GM12878 (cell line): ENCODE measurements at regions not wholly inside any gene's neighbourhood (a gene's known extent, or its start where the extent isn't known, plus 50 kb on each side); places are given as distances from the start of the nearest gene placed in this dataset.

ENCODE experiments used
- BCL11A ChIP-seq: IDR thresholded peaks from 2 replicates; pipeline ENCODE4 v1.6.1; 2011; ENCODE audit warnings: low read depth, low read length
- CHD1 ChIP-seq: IDR thresholded peaks from 2 replicates; pipeline ENCODE4 v1.6.1; 2012; ENCODE audit warnings: low read depth, low read length, improper control_type of control experiment
- ELK1 ChIP-seq: IDR thresholded peaks from 2 replicates; pipeline ENCODE4 v1.6.1; 2012; ENCODE audit warnings: low read depth, low read length, improper control_type of control experiment
- ESRRA ChIP-seq: IDR thresholded peaks from 2 replicates; pipeline ENCODE4 v1.6.1; 2012; ENCODE audit warnings: mild to moderate bottlenecking, low read length, improper control_type of control experiment
- GATAD2B ChIP-seq: fragments of 450-650 bp; conservative IDR thresholded peaks from 2 replicates; pipeline ENCODE4 v1.6.1; 2017; ENCODE audit warnings: low read depth, mild to moderate bottlenecking, moderate library complexity
- HDAC6 ChIP-seq: fragments of 200-600 bp; sonication (generic); IDR thresholded peaks from one replicate; pipeline ENCODE4 v1.8.0; 2017; ENCODE audit warnings: antibody characterized with exemption; ENCODE audit not compliant: unreplicated experiment
- POU2F2 ChIP-seq: IDR thresholded peaks from 3 replicates; pipeline ENCODE4 v1.6.1; 2011; ENCODE audit warnings: low read depth, mild to moderate bottlenecking, low read length, borderline replicate concordance
- SIX5 ChIP-seq: IDR thresholded peaks from 2 replicates; pipeline ENCODE4 v1.6.1; 2011; ENCODE audit warnings: mild to moderate bottlenecking, low read depth, low read length, moderate library complexity; ENCODE audit not compliant: severe bottlenecking
- SMAD1 ChIP-seq: fragments of 450-650 bp; IDR thresholded peaks from 2 replicates; pipeline ENCODE4 v1.6.1; 2018; ENCODE audit warnings: mild to moderate bottlenecking, low read depth; ENCODE audit not compliant: partially characterized antibody
- TCF12 ChIP-seq: IDR thresholded peaks from 2 replicates; pipeline ENCODE4 v1.6.1; 2011; ENCODE audit warnings: low read depth, mild to moderate bottlenecking, low read length
- TCF3 ChIP-seq: IDR thresholded peaks from 2 replicates; pipeline ENCODE4 v1.6.1; 2012; ENCODE audit warnings: low read depth, mild to moderate bottlenecking, low read length, borderline replicate concordance; ENCODE audit not compliant: insufficient read depth
- YY1 ChIP-seq: IDR thresholded peaks from 2 replicates; pipeline ENCODE4 v1.6.1; 2011; ENCODE audit warnings: low read depth, mild to moderate bottlenecking, low read length
- ZBED1 ChIP-seq: IDR thresholded peaks from 2 replicates; pipeline ENCODE4 v1.6.1; 2016; ENCODE audit warnings: borderline replicate concordance
- ZNF592 ChIP-seq: fragments of 450-650 bp; IDR thresholded peaks from 2 replicates; pipeline ENCODE4 v1.6.1; 2017; ENCODE audit warnings: mild to moderate bottlenecking, moderate library complexity

GRCh38 chr10:123392182-123392963, 238.2 kb downstream of the BUB3 start (continued):
- TF ChIP-seq ESRRA (peak; percentile 78), TCF3 (peak; percentile 99), SMAD1 (peak; percentile 95), YY1 (peak; percentile 62; the same call in 1 of the 2 replicates), BCL11A (peak; percentile 99), POU2F2 (peak; percentile 91), CHD1 (0 out of 2 replicates have a peak, but pooled peaks have one; percentile 30), GATAD2B (peak; percentile 99), ZNF592 (no peak), ZBED1 (peak; percentile 96; the same call in 1 of the 2 replicates), SIX5 (no peak), ELK1 (no peak), TCF12 (peak; percentile 99), HDAC6 (no peak)
